ENCODE measurements at regions not wholly inside any gene's neighbourhood (a gene's known extent, or its start where the extent isn't known, plus 50 kb on each side); places are given as distances from the start of the nearest gene placed in this dataset.

DNA sequence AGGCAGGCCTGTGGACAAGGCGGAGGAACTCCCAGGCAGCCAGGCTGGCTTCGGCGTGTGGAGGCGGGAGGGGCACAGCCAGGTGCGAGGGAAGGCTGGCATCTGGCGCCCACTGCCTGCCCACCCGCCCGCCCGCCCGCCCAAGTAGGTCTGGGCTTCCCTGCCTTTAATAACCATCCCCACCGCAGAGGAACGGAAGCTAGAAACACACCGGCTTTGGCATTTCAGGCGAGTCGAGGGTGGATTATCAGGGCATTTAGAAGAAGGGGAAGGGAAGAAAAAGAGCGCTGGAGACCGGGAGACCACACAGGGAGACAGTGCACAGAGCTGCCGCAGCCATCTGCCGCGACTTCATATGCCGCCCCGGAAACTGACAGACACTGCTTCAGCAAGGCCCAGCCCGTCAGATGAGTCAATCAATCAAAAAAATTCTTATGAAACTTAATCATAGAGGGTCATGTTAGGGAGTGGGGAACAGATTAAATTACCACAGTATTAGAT lies 199.7 kb downstream of the TSHZ3 start:
- TF ChIP-seq, protein P1, sequence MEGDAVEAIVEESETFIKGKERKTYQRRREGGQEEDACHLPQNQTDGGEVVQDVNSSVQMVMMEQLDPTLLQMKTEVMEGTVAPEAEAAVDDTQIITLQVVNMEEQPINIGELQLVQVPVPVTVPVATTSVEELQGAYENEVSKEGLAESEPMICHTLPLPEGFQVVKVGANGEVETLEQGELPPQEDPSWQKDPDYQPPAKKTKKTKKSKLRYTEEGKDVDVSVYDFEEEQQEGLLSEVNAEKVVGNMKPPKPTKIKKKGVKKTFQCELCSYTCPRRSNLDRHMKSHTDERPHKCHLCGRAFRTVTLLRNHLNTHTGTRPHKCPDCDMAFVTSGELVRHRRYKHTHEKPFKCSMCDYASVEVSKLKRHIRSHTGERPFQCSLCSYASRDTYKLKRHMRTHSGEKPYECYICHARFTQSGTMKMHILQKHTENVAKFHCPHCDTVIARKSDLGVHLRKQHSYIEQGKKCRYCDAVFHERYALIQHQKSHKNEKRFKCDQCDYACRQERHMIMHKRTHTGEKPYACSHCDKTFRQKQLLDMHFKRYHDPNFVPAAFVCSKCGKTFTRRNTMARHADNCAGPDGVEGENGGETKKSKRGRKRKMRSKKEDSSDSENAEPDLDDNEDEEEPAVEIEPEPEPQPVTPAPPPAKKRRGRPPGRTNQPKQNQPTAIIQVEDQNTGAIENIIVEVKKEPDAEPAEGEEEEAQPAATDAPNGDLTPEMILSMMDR (conservative IDR thresholded peaks at IDR 0.05; ENCODE audit: low read depth in 2 of 2): no peak
- TF ChIP-seq POLR2AphosphoS5 (IDR thresholded peaks at IDR 0.05; ENCODE audit: low read depth) (no peak), EZH2 (IDR thresholded peaks at IDR 0.05; ENCODE audit: low read depth, unreplicated experiment) (no peak), JUNB (IDR thresholded peaks at IDR 0.05; ENCODE audit: unreplicated experiment) (no peak), ZNF331 (CRISPR knock-in tag; IDR thresholded peaks at IDR 0.05; ENCODE audit: low read depth) (no peak), CREB1 (CRISPR knock-in tag; IDR thresholded peaks at IDR 0.05; ENCODE audit: low read depth) (no peak), NANOG (IDR thresholded peaks at IDR 0.05; ENCODE audit: borderline replicate concordance) (no peak), EZH2phosphoT487 (IDR thresholded peaks at IDR 0.05; ENCODE audit: unreplicated experiment) (no peak)
- TF ChIP-seq, protein P2, sequence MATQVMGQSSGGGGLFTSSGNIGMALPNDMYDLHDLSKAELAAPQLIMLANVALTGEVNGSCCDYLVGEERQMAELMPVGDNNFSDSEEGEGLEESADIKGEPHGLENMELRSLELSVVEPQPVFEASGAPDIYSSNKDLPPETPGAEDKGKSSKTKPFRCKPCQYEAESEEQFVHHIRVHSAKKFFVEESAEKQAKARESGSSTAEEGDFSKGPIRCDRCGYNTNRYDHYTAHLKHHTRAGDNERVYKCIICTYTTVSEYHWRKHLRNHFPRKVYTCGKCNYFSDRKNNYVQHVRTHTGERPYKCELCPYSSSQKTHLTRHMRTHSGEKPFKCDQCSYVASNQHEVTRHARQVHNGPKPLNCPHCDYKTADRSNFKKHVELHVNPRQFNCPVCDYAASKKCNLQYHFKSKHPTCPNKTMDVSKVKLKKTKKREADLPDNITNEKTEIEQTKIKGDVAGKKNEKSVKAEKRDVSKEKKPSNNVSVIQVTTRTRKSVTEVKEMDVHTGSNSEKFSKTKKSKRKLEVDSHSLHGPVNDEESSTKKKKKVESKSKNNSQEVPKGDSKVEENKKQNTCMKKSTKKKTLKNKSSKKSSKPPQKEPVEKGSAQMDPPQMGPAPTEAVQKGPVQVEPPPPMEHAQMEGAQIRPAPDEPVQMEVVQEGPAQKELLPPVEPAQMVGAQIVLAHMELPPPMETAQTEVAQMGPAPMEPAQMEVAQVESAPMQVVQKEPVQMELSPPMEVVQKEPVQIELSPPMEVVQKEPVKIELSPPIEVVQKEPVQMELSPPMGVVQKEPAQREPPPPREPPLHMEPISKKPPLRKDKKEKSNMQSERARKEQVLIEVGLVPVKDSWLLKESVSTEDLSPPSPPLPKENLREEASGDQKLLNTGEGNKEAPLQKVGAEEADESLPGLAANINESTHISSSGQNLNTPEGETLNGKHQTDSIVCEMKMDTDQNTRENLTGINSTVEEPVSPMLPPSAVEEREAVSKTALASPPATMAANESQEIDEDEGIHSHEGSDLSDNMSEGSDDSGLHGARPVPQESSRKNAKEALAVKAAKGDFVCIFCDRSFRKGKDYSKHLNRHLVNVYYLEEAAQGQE (IDR thresholded peaks at IDR 0.05; ENCODE audit: unreplicated experiment): no peak
- TF ChIP-seq, protein P3, sequence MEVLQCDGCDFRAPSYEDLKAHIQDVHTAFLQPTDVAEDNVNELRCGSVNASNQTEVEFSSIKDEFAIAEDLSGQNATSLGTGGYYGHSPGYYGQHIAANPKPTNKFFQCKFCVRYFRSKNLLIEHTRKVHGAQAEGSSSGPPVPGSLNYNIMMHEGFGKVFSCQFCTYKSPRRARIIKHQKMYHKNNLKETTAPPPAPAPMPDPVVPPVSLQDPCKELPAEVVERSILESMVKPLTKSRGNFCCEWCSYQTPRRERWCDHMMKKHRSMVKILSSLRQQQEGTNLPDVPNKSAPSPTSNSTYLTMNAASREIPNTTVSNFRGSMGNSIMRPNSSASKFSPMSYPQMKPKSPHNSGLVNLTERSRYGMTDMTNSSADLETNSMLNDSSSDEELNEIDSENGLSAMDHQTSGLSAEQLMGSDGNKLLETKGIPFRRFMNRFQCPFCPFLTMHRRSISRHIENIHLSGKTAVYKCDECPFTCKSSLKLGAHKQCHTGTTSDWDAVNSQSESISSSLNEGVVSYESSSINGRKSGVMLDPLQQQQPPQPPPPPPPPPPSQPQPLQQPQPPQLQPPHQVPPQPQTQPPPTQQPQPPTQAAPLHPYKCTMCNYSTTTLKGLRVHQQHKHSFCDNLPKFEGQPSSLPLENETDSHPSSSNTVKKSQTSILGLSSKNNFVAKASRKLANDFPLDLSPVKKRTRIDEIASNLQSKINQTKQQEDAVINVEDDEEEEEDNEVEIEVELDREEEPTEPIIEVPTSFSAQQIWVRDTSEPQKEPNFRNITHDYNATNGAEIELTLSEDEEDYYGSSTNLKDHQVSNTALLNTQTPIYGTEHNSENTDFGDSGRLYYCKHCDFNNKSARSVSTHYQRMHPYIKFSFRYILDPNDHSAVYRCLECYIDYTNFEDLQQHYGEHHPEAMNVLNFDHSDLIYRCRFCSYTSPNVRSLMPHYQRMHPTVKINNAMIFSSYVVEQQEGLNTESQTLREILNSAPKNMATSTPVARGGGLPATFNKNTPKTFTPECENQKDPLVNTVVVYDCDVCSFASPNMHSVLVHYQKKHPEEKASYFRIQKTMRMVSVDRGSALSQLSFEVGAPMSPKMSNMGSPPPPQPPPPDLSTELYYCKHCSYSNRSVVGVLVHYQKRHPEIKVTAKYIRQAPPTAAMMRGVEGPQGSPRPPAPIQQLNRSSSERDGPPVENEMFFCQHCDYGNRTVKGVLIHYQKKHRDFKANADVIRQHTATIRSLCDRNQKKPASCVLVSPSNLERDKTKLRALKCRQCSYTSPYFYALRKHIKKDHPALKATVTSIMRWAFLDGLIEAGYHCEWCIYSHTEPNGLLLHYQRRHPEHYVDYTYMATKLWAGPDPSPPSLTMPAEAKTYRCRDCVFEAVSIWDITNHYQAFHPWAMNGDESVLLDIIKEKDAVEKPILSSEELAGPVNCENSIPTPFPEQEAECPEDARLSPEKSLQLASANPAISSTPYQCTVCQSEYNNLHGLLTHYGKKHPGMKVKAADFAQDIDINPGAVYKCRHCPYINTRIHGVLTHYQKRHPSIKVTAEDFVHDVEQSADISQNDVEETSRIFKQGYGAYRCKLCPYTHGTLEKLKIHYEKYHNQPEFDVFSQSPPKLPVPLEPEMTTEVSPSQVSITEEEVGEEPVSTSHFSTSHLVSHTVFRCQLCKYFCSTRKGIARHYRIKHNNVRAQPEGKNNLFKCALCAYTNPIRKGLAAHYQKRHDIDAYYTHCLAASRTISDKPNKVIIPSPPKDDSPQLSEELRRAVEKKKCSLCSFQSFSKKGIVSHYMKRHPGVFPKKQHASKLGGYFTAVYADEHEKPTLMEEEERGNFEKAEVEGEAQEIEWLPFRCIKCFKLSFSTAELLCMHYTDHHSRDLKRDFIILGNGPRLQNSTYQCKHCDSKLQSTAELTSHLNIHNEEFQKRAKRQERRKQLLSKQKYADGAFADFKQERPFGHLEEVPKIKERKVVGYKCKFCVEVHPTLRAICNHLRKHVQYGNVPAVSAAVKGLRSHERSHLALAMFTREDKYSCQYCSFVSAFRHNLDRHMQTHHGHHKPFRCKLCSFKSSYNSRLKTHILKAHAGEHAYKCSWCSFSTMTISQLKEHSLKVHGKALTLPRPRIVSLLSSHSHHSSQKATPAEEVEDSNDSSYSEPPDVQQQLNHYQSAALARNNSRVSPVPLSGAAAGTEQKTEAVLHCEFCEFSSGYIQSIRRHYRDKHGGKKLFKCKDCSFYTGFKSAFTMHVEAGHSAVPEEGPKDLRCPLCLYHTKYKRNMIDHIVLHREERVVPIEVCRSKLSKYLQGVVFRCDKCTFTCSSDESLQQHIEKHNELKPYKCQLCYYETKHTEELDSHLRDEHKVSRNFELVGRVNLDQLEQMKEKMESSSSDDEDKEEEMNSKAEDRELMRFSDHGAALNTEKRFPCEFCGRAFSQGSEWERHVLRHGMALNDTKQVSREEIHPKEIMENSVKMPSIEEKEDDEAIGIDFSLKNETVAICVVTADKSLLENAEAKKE (CRISPR knock-in tag; IDR thresholded peaks at IDR 0.05): no peak
